HG02870 (cell line): ENCODE measurements at regions not wholly inside any gene's neighbourhood (a gene's known extent, or its start where the extent isn't known, plus 50 kb on each side); places are given as distances from the start of the nearest gene placed in this dataset.

Experiments
- ATAC-seq: cut with Tn5 transposase; IDR thresholded peaks from one replicate; pipeline ENCODE4 v1.9.1; 2021; ENCODE audit warnings: mild to moderate bottlenecking, moderate library complexity; ENCODE audit not compliant: unreplicated experiment

DNA sequence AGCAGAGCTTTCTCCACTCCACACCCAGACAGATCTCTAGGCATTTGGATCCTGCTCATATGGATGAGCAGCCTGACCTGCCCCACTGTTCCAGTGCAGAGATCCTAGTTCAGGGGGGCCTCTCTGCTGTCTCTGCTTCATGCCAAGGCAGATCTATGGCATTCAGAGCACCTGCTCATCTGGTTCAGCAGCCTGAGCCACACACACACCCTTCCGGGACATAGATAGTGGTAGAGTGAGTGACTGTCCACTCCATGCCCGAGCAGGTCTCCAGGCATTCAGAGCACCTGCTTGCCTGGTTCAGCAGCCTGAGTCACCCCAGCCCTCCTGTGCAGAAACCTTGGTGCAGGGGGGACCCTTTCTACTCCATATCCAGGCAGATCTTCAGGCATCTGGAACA, 54.3 kb upstream of the ZNF800 start:
- no peak for ATAC-seq
